HG03575 (cell line): ENCODE measurements at regions not wholly inside any gene's neighbourhood (a gene's known extent, or its start where the extent isn't known, plus 50 kb on each side); places are given as distances from the start of the nearest gene placed in this dataset.

Experiments used
- ATAC-seq: cut with Tn5 transposase; IDR thresholded peaks from one replicate; pipeline ENCODE4 v1.9.1; 2021; ENCODE audit not compliant: unreplicated experiment, insufficient number of reproducible peaks, low FRiP score; ENCODE audit errors: extremely low read depth

DNA sequence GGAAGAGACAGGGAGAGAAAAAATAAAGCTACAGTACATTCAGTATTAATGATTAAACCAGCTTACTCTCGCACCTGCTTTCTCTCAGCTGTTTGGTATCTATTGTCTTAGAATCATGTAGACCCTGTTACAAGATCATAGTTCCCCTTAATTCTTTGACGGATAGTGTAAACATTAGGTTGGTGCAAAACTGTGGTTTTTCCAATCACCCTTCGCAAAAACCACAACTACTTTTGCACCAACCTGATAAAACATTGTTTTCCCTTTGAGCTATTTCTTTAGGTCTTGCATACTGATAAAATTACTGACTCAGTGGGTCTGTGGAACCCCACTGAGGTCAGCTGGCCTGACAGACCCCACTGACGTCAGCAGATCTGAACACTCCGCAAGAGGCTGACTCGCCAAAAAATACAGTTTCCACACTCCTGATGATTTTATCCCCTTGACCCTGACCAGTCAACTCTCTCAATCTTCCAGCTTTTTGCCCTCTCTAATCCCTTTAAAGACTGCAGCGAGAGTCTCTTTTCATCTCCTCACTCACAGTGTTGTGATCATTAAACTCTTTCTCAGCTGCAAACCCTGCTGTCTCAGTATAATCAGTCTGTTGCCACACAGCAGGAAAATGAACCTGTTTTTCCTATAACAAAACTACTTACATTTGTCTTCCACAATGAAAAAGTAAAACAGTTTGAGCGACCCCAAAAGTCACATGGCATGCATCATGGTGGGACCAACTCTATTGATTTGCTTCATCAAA lies 123.9 kb downstream of the SLITRK6 start:
- no peak for ATAC-seq

DNA sequence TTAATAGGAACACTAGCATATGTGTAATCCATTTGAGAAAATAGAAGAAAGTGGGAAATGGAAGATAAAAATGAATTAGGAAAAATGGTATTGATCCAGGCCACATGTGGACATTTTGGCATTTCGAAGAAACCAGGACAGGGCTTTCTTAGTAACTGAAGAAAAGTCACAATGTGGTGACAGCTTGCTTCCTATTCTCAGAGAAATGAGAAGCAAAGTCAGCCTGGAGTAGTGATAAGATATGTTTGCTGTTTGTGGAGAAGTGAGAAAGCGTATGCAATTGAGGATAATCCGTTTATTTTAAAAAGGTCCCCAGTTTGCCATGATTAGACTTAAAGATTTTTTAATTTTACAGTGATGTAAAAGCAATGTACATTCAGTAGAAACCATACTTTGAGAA lies 127.9 kb downstream of the SLITRK6 start:
- no peak for ATAC-seq

DNA sequence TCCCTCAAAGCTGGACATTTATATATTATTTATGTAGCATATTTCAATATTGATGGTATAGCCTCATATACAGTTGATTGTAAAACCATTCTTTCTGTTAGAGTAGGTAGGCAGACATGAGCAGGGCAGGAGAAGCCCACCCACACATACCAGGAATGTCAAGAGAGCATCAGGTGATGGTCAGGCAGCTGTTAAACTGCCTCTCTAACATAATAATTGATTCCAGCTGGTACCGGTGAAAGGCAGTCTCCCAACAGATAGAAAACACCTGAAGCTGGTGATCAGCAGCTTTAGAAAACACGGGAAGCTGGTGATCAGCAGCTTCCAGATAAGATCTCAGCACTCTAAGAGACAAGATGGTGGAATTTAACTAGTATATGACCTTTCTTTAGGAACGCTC lies 132.9 kb downstream of the SLITRK6 start:
- ATAC-seq, result no peak

DNA sequence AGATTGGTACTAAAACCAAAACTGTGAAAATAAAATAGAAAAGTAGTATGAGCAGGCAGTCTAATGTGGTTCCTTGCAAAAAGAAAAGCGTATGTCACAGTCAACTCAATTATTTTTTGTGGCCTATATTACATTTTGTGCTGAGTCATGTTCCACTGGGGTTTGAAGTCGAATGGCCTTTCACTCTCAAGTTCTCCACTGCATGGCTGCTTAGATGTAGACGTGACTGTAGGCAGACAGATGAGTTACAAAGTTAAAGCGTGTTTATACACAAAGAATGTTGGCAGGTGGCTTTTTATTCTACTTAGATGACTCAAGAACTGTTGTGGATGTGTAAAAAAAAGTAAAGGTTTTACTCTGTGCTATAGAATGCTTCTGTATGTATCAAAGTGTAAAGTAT lies 133.9 kb downstream of the SLITRK6 start:
- no peak for ATAC-seq

DNA sequence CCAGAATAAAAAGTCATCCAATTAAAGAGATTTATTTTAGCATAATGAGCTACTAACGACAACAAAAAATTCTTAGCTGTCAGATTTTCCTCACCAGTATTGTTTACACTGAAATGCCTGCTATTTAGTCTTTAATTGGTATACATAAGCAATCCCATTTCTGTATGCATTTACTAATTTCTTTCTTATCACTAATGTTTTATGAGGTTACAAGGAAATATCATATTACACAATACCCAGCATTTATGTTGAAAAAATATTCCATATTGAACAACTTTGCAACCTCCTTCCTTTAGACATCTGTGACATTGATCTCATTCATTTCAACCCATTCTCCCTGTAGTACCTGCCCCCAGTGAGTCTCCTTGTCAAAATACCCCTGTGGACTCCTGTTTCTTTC lies 135.4 kb downstream of the SLITRK6 start:
- no peak for ATAC-seq

DNA sequence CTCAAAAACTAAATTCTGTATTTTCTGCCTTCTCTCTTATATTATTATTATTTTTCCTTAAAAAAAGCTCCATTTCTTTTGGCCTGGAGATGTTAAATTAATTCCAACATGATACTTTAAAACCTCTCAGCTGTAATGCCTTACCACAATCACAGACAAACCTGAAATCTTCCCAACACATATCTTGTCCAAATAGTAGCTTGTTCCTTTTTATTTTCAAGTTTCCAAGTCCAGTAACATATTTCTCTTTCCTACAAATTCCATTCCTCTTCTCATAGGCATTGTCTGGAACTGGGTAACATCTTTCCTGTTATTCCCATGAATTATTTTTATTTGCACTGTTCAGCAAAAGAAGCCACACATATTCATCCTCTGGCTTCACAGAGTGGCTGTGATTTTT lies 137.0 kb downstream of the SLITRK6 start:
- no peak for ATAC-seq

DNA sequence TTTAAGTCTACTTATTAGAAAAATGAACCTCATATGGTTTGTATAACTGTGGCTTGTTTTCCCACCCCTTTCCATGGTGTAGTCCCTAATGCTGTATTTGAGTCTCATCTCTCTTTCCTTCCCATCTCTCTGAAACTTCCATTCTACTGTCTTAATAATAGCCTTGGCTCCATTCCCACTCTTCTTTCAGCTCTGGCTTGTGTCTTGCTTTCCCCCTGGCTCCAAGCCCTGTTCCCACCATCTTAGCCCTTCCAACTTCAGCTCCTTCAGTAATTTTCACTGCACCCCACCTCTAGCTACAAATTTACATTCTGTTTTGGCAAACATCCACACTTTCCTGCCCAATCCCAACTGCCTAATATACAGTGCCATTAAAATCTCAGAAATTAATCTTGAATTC lies 137.5 kb downstream of the SLITRK6 start:
- ATAC-seq, result no peak

DNA sequence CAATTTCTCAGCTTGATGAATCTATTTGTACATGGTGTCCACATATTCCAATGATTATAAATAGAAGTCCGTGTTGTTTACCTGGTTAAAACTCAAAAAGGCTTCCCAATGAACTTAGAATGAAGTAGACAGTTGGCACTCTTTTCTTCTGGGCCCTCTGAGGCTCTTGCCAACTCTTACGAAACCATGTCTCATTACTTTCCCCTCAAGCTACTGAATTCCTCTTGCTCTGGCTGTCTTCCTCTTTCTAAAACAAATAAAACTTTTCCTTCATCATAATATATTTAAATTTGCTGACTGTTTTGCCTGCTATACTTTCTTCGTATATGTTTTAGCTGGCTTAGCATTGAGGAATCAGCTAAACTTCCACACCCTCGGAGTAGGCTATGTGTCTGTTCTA lies 139.7 kb downstream of the SLITRK6 start:
- ATAC-seq, result no peak

DNA sequence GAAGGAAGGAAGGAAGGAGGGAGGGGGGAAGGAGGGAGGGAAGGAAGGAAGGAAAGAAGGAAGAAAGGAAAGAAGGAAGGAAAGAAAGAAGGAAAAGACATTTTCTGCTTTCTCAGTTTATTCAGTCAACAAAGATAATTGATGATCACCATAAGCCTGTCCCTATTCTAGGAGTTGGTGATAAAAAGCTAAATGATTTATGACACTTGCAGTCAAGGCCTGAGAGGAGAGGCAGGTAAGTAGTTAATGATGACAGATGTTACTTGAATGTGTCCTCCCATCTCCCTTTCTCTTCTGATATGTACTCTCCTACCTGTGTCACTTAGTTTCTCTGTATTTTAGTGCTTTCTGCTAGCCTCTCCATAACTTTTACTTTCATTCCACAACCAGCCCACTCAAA lies 141.3 kb downstream of the SLITRK6 start:
- ATAC-seq, result no peak

DNA sequence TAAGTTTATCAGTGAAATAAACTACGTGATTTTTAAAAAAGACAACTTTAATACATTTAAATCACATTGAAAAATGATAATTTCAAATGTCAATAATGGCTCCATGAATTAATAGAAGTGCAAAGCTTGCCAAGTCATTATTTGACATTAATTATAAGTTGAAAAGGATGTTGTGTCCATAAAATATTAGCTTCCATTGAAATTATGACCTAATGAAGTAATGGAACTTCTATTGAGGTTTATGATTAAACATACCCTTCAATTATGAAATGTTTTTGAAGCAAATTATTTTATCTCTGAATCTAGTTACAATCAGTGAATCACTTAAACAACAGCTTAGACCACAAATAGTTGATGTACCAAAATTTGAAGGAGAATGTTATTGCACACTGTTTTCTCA lies 144.2 kb downstream of the SLITRK6 start:
- ATAC-seq, result no peak

DNA sequence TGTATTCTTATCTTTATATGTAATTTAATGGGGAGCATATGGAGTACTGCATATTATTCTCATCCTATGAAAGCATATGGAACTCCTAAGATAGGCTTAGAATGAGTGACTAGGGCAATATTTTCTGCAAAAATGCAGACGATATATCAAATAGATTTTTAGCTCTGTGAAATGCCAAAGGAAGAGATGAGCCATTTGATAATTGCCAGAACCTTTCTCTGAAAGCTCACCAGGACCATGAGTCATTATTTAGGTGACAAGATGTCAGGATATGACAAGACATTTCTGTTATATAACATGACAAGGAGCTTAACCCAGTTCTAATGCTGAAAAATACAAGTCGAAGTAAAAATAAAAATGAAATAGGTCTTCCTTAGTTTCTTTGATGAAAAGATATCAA lies 145.0 kb downstream of the SLITRK6 start:
- no peak for ATAC-seq

DNA sequence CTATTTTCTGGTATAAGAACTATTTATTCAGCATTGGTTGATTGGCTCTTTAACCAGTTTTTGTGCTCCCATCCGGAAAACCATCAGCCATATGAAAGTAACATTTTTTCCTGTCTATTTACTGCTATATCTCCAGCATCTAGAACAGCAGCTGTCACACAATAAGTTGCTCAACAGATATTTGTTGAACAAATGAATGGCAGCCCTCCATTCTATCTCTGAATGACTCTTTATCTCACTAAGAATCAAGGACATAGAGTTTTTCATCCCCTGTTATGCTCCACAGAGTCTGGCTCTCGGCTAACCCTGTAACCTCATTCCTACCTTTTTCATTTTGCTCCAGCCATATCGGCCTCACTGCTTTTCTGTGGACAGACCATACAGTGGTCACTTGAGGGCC lies 145.5 kb downstream of the SLITRK6 start:
- no peak for ATAC-seq

DNA sequence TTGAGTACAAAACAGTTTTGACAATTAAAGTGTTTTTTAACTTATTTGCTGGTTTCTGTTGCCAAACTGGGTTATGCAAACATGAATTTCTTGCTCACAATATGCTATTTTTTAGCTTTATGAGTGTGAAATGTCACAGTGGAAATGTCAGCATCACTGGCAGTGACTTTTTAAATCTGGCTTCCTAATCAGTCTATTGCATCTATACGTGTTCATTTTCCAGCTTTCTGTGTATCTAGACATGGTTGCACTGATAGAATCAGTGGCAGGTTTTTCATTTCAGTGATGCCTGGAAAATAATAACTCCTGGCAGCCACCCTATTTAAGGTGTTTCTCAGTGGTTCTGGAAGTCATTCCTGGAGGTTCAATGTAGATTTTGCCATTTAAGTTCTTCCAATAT lies 146.7 kb downstream of the SLITRK6 start:
- ATAC-seq, result no peak

DNA sequence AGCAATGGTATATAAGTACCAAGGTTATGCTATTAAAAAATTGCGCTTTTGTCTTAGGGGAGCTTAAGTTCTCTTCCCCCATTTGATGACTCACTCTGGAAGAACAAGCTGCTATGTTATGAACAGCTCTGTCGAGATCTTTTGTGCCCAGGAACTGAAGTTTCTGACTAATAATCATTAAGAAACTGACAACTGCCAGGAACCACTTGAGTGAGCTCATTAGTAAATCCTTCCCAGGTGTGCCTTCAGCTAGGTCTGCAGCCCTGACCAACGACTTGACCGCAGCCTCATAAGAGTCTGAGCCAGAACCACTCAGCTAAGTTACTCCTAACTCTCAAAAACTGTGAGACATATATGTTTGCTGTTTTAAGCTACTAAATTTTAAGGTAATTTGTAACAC lies 147.8 kb downstream of the SLITRK6 start:
- ATAC-seq, result no peak

DNA sequence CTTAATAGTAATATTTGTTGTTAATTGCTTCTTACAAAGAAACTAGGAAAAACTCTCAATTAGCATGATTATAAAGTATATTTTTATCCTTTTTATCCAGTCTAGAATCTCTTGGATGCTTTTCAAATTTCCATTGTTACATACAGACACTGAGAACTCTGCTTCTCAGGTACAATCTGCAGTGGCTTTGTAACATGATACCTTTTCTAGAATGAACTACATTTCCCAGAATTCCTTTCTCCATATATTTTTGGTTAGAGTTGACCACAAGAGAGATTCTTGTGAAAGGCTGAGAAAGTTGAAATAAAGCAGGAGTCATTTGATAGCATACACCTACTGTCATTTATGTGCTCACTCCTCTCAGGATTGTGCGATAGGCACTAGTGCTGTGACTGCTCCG lies 148.6 kb downstream of the SLITRK6 start:
- no peak for ATAC-seq

DNA sequence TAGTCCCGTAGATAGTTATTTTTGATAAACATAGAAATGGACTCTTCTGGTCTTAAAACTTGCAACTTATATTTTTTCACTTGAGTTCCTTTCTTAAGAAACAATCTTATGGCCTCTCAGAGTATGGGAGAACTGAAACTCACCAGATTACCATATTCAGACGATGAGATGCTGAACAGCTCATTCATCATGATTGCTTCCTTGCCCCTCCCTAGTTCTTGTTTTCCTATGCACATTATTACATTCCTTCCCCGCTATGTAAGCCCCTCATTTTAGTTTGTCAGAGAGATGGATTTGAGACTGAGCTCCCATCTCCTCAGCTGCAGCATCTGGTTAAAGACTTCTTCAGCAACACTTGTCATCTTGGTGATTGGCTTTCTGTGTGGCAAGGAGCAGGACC lies 158.5 kb downstream of the SLITRK6 start:
- no peak for ATAC-seq

DNA sequence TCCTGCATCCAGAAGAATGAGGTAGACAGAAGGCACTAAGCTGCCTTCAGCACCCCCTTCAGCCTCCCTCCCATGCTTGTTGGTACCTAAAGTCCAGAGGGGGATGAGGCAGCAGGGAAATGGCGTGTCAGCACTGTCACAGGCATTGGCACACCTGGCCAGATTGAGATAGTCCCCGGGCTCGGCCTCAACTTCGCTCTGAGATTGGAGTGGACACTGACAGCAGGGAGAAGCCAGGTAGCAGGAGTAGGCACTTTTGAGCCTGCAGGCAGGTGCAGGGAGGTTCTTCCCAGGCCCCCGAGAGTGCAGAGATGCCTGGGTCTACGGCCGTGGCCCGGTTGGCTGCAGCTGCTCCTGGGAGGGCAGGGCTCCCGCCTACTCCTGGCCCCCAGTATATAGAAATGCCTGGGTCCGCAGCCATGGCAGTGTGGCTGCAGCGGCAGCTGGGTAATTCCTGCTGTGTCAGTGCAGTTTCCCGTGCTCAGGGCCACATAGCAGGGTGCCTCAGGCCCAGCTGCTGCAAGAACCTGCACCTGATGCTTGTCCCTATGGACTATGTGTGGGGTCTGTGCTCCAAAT lies 160.3 kb downstream of the SLITRK6 start:
- ATAC-seq, result no peak

DNA sequence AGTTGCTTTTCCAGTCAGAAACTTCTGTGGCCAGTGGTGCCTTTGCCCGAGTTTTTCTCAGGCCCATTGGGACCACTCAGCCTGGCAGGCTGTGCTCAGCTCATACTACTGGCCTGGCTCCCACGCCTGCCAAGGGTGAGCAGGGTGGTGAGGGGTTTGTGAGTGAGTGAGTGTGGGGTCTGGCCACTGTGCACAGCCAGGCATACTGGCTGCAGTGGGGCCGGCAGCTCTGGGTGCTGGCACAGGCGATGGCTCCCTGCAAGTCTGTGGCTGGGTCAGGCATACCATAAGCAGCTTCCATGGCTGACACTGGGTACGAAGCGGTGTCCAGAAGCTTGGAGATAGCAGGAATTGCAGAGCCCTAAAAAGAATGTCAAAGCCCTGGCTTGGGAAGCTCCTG lies 161.0 kb downstream of the SLITRK6 start:
- ATAC-seq, result no peak

DNA sequence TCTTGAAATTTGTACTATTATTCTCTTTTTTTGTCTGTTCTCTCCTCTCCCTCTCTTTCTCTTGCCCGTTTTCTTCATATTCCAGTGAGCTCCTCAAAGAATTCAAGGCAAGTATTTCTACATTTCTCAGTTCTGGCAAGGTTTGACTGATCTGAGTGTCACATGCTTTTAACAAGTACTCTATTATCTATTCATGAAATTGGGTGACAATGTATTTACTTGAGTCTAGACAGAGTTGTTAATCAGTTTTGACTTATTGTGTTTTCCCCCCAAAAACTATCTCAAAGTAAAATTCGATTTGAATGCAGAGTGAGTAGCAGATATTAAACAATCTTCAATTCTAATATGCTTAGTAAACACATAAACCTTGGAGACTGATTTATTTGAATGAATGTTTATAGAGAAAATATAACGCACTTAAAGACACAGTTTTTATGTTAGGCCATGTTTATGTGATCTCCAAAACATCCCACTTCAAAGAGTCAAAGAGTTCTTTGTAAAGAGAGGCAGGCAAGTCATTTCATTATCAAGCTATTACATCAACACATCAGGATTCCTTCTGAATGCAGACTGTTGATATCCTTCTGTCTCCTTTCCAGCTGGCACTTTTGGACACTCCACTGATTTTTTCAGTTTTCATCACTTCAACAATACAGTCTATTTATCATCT lies 166.6 kb downstream of the SLITRK6 start:
- ATAC-seq, result no peak

DNA sequence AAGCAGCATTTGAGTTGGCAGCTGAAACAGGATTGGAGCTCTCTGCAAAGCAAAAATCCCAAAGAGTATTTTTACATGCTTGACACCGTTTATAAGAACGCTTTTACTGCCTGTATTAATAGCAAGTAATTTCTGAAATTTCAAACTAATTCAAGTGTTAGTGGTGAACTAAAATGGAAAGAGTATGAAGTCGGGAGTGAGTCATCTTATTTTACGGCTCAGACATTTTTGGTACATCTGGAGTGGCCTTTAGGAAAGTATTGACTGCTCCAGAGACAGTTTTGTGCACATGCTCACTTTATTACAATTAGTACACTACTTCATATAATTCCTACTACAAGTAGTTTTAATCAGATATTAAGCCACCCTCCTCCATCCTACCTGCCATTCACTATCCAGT lies 167.4 kb downstream of the SLITRK6 start:
- ATAC-seq, result no peak

DNA sequence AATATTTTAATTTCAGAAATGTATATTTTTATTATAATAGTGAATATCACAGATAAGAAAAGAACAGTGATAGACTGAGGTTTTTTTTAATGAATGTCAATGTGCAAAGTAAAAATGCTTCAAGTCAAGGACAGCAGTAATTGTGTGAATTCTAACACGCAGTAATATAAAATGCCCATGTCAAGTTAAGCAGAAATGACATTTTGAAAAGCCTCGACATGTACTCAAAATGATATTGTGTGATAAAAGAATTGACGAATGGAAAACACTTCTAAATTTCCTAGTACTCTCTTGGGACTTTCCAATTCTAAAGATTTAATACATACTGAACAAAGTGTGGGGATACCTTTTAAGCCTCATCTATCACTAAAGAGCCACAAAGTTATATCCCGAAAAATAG lies 172.6 kb downstream of the SLITRK6 start:
- no peak for ATAC-seq
